ENCODE measurements at regions not wholly inside any gene's neighbourhood (a gene's known extent, or its start where the extent isn't known, plus 50 kb on each side); places are given as distances from the start of the nearest gene placed in this dataset.

DNA sequence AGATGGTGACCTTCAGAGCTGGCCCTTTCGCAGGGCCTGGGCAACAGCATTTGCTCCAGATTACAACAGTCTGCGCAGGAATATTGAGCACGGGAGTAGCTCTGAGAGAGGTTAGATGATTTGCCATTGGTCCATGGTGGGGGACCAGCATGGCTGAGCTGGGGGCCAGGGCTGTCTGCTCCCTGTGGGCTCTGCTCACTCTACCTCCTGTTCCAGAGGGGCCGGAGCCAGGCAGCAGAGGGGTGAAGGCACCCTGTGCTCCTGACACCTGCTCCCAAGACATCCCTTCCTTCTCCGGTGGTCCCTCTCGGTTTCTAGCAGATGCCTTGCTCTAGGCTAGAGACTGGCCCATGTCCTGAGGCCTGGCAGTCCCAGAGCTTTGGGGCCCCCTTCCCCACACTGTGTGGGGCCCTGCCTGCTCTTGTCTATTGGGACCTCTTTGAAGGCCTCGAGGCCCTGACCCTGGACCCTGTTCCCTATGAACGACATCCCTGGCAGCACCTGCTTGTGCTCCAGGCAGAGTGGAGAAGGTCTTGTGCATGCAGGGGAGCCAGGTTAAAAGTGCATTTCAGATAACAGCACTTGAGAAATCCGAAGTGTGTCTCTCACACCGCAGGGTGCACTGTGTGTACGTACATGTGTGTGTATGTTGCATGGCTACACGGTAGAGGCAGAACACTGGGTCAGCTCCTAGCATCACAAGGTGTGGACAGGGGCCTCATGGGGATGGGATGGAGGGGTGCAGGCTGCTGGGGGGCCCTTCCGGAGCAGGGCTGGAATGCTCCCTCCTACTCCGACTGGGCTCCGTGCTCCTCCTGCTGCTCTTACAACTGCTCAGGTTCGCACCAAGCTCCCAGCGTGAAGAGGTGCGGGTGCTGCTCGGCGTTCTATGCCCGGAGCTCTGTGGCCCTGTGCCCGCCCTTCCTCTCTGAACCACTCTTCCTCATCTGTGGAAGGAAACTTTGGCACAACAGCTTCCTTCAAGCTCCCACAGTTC lies 123.3 kb upstream of the B3GAT1 start:
- no peak overlapping the region for H3K4me3 ChIP-seq (ENCODE audit: control insufficient read depth, low read depth, low read length)
- TF ChIP-seq CTCF (IDR thresholded peaks at IDR 0.05; ENCODE audit: control insufficient read depth, insufficient read depth, low read depth, low read length, missing control alignments), result no peak
- no peak for DNase-seq (ENCODE audit: low read depth)

DNA sequence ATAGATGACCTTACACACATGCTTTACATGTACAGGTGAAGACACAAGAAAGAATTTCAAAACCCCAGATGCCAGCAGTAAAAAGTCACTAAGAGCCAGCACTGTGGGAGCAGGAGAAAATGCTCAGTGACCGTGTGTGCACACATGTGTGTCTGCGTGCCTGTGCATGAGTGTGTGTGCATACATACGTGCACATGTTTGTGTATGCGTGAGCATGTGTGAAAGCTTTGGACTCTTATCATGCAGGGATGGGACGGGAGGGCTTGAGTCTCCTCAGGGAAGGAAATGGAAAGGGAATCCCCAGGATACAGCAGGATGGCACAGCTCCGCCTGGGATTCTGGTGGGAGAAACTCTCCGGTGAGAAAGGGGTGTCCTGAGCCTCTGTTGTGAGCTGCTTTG lies 121.5 kb upstream of the B3GAT1 start:
- H3K4me3 ChIP-seq (ENCODE audit: control insufficient read depth, low read depth, low read length), result no peak overlapping the region
- DNase-seq (ENCODE audit: low read depth), result no peak
- no peak for TF ChIP-seq CTCF (IDR thresholded peaks at IDR 0.05; ENCODE audit: control insufficient read depth, insufficient read depth, low read depth, low read length, missing control alignments)

DNA sequence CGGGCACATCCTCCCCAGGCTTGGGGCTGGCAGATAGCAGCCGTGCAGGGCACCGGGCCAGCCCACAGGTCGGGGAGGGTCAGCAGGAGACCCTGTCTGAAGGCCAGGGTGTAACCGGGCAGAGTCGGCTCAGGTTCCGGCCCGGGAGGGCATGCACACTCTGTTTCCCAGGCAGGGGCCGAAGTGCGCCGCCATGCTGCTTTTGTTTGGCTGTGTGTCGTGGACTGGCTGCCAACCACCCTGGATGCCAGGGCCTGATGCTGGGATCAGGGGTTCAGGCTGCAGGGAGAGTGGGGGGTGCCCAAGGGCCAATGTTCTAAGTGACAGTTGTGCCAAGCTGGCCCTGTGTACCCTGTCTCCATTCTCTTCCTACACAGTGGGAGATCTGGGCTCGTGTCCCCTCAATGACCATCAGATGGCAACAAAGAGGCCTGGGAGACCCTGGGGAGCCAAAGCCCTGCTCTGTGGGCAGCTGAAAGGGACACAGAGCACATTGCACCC lies 120.9 kb upstream of the B3GAT1 start:
- H3K4me3 ChIP-seq (ENCODE audit: control insufficient read depth, low read depth, low read length), result no peak overlapping the region
- TF ChIP-seq CTCF (IDR thresholded peaks at IDR 0.05; ENCODE audit: control insufficient read depth, insufficient read depth, low read depth, low read length, missing control alignments), result no peak
- DNase-seq (ENCODE audit: low read depth), result no peak

GRCh38 chr11:134532131-134532920 lies 120.3 kb upstream of the B3GAT1 start:
- TF ChIP-seq CTCF (IDR thresholded peaks at IDR 0.05; ENCODE audit: control insufficient read depth, insufficient read depth, low read depth, low read length, missing control alignments), result no peak
- no peak for DNase-seq (ENCODE audit: low read depth)
- no peak overlapping the region for H3K4me3 ChIP-seq (ENCODE audit: control insufficient read depth, low read depth, low read length)

- TF ChIP-seq CTCF (IDR thresholded peaks at IDR 0.05; ENCODE audit: control insufficient read depth, insufficient read depth, low read depth, low read length, missing control alignments), result no peak
Observed at GRCh38 chr11:134531327-134532130, 119.5 kb upstream of the B3GAT1 start.

More at GRCh38 chr11:134531327-134532130, 119.5 kb upstream of the B3GAT1 start:
- no peak for DNase-seq (ENCODE audit: low read depth)
- H3K4me3 ChIP-seq (ENCODE audit: control insufficient read depth, low read depth, low read length), result no peak overlapping the region

Data from AG09309 (cell line).